Endodermal cell (in vitro differentiated cells): ENCODE measurements at regions not wholly inside any gene's neighbourhood (a gene's known extent, or its start where the extent isn't known, plus 50 kb on each side); places are given as distances from the start of the nearest gene placed in this dataset.

Experiments used
- DNase-seq: peaks from one replicate; pipeline ENCODE4 v3.0.0-alpha.2; 2017
- H3K27ac ChIP-seq: 2 replicates; pipeline ENCODE4 v1.5.1; 2013; ENCODE audit warnings: mild to moderate bottlenecking, low read depth, low read length, moderate library complexity
- H3K27me3 ChIP-seq: 2 replicates; pipeline ENCODE4 v1.6.1; 2013; ENCODE audit warnings: mild to moderate bottlenecking, low read length, moderate library complexity; ENCODE audit not compliant: insufficient read depth, control insufficient read depth, poor library complexity, severe bottlenecking
- H3K36me3 ChIP-seq: 2 replicates; pipeline ENCODE4 v1.7.0; 2013; ENCODE audit warnings: mild to moderate bottlenecking, low read length, moderate library complexity; ENCODE audit not compliant: control insufficient read depth, insufficient read depth
- H3K4me1 ChIP-seq: one replicate; pipeline ENCODE4 v1.7.0; 2013; ENCODE audit warnings: low read length; ENCODE audit not compliant: control insufficient read depth, insufficient read depth
- H3K4me3 ChIP-seq: 2 replicates; pipeline ENCODE4 v1.5.1; 2013; ENCODE audit warnings: mild to moderate bottlenecking, low read length, moderate library complexity
- H3K9ac ChIP-seq: 2 replicates; pipeline ENCODE4 v1.6.1; 2013; ENCODE audit warnings: mild to moderate bottlenecking, low read length, moderate library complexity; ENCODE audit not compliant: poor library complexity, severe bottlenecking; ENCODE audit errors: extremely low read depth
- H3K9me3 ChIP-seq: 2 replicates; pipeline ENCODE4 v1.6.1; 2013; ENCODE audit warnings: mild to moderate bottlenecking, low read length, moderate library complexity; ENCODE audit not compliant: control insufficient read depth
- H3K27ac Mint-ChIP-seq: 2 replicates; pipeline ENCODE4 v1.8.0; 2020; ENCODE audit warnings: mixed read lengths
- H3K27me3 Mint-ChIP-seq: 2 replicates; pipeline ENCODE4 v1.8.0; 2021; ENCODE audit warnings: mild to moderate bottlenecking, mixed read lengths; ENCODE audit not compliant: insufficient read depth
- H3K36me3 Mint-ChIP-seq: 2 replicates; pipeline ENCODE4 v1.8.0; 2020; ENCODE audit warnings: low read depth, mixed read lengths
- H3K4me1 Mint-ChIP-seq: 2 replicates; pipeline ENCODE4 v1.8.0; 2020; ENCODE audit warnings: mixed read lengths
- H3K4me3 Mint-ChIP-seq: 2 replicates; pipeline ENCODE4 v1.8.0; 2020; ENCODE audit warnings: mild to moderate bottlenecking, moderate library complexity, mixed read lengths
- H3K9me3 Mint-ChIP-seq: 2 replicates; pipeline ENCODE4 v1.8.0; 2020; ENCODE audit warnings: mild to moderate bottlenecking, mixed read lengths
- CTCF ChIP-seq: fragments of 200-600 bp; sonication (generic); conservative IDR thresholded peaks from 2 replicates; pipeline ENCODE4 v1.5.0; 2021; ENCODE audit warnings: antibody characterized with exemption, mild to moderate bottlenecking
- WGBS, 2 experiments: methylation state at CpG; one replicate each; pipeline versions ENCODE4 v1.1.5 to v1.1.7; 2013; ENCODE audit warnings: missing lambda C conversion rate in 2 of 2, mixed read lengths in 1 of 2; ENCODE audit not compliant: insufficient coverage in 1 of 2, insufficient read length in 1 of 2; 5-methylcytosine and 5-hydroxymethylcytosine counted together

- Histone ChIP-seq H3K9me3 (no peaks in the 10 kb centered on the region), H3K36me3 (no peaks in the 10 kb centered on the region), H3K27ac (no peak overlapping the region), H3K27me3 (peaks cover 5% of the 10 kb centered on the region), H3K9ac (no peak overlapping the region), H3K4me1 (peaks cover 4% of the 10 kb centered on the region), H3K4me3 (no peak overlapping the region)
- Mint-ChIP-seq H3K27me3 (no peaks in the 10 kb centered on the region), H3K27ac (peak overlapping the region; percentile 17), H3K36me3 (no peaks in the 10 kb centered on the region), H3K9me3 (no peaks in the 10 kb centered on the region), H3K4me3 (no peak overlapping the region), H3K4me1 (peaks cover 27% of the 10 kb centered on the region)
- WGBS, 2 experiments: 89 to 100% methylated on average over 7 to 12 of the region's 12 CpGs
- DNase-seq: no peak
- TF ChIP-seq CTCF: no peak
Observed at GRCh38 chr10:71060476-71061426, 151.6 kb upstream of the UNC5B start.

- peak overlapping the region; percentile 17 for H3K27ac Mint-ChIP-seq
Observed at GRCh38 chr10:71061472-71061871, 150.9 kb upstream of the UNC5B start.

GRCh38 chr10:71062156-71062555 lies 150.2 kb upstream of the UNC5B start:
- H3K9me3 ChIP-seq: no peaks in the 10 kb centered on the region
- H3K27ac ChIP-seq: no peak overlapping the region
- WGBS, 2 experiments: 87 to 94% methylated on average over 3 to 5 of the region's 5 CpGs
- H3K36me3 ChIP-seq: no peaks in the 10 kb centered on the region
- no peak overlapping the region for H3K4me3 ChIP-seq
- peaks cover 4% of the 10 kb centered on the region for H3K4me1 ChIP-seq
- no peaks in the 10 kb centered on the region for H3K27me3 Mint-ChIP-seq
- H3K27ac Mint-ChIP-seq: no peak overlapping the region
- peaks cover 27% of the 10 kb centered on the region for H3K4me1 Mint-ChIP-seq
- no peaks in the 10 kb centered on the region for H3K27me3 ChIP-seq
- H3K9ac ChIP-seq: no peak overlapping the region
- TF ChIP-seq CTCF: no peak
- H3K36me3 Mint-ChIP-seq: no peaks in the 10 kb centered on the region
- H3K9me3 Mint-ChIP-seq: no peaks in the 10 kb centered on the region
- DNase-seq: no peak
- no peak overlapping the region for H3K4me3 Mint-ChIP-seq

More at GRCh38 chr10:71061472-71061871, 150.9 kb upstream of the UNC5B start:
- Histone ChIP-seq H3K27me3 (peaks cover 5% of the 10 kb centered on the region), H3K36me3 (no peaks in the 10 kb centered on the region), H3K27ac (no peak overlapping the region), H3K9me3 (no peaks in the 10 kb centered on the region), H3K4me1 (peaks cover 4% of the 10 kb centered on the region), H3K9ac (no peak overlapping the region), H3K4me3 (no peak overlapping the region)
- peaks cover 27% of the 10 kb centered on the region for H3K4me1 Mint-ChIP-seq
- 84 to 85% methylated on average over 6 to 8 of the region's 8 CpGs for WGBS, 2 experiments
- DNase-seq: peak; percentile 57
- H3K36me3 Mint-ChIP-seq: no peaks in the 10 kb centered on the region
- TF ChIP-seq CTCF: no peak
- no peaks in the 10 kb centered on the region for H3K9me3 Mint-ChIP-seq
- no peaks in the 10 kb centered on the region for H3K27me3 Mint-ChIP-seq
- H3K4me3 Mint-ChIP-seq: no peak overlapping the region
